ENCODE measurements at regions not wholly inside any gene's neighbourhood (a gene's known extent, or its start where the extent isn't known, plus 50 kb on each side); places are given as distances from the start of the nearest gene placed in this dataset.

DNA sequence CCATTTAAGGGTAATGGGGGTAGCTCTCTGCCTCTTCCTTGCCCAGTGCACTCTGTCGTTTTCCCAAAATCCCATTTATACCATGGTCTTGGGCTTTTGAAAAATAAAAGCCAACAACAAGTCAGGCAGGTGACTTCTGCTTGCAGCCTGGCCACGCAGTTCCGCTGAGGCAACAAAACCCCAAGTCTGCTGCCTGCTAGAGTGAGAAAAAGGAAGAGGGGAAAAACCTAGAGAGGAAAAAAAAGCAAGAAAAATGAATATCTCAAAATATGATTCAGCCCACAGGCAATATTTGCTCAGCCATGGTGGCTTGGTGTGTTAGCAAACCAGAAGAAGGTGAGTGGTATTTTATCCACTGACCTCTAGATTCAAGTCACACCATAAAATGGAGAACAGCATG, 148.2 kb upstream of the FSTL4 start:
- ATAC-seq (no peak), DNase-seq (ENCODE audit: missing footprints) (no peak)
- intact Hi-C loops (cut with DNase I): no loop called here

DNA sequence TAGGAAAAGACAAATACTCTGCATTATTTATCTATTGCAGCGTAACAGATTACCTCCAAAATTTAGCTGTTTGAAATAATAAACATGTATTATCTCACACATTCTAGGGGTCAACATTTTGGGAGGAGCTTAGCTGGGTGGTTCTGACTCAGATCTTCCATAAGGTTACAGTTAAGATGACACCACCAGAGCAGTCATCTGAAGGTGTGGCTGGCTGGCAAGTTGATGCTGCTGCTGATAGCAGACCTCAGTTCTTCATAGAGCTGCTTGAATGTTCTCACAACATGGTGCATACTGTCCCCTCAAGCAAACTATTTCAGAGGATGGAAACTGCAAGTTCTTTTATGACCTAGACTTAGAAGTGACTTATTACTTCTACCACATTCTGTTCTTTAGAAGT, 146.3 kb upstream of the FSTL4 start:
- intact Hi-C loops (cut with DNase I): loop anchor here (10.0 kb wide), 1 partner anchor 186 kb away; no protein-coding TSS in a partner anchor
- no peak for DNase-seq (ENCODE audit: missing footprints)

DNA sequence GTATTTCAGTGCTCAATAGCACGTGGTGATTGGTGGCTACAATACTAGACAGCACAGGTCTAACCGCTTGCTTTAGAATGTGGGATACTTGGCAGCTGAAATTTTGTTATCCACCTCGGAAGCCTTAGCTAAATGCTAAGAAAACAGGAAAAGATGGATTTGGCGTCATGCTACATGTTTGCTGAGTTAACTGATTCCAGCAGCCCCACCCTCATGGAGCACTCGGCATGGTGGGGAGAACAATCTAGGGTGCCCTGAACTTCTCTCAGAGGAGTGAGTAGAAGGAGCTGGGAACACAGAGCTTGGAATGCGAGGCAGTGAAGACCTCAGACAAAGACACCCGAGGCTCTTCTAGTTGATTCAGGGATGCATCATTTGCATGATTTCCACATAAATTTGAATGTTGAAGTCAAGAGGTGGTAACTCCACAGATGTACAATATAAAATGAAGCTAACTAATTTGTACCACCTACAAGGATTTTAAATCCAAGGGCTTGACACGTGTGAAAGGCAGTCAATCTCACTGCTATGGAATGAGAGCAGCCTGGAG, 145.1 kb upstream of the FSTL4 start:
- no peak for ATAC-seq
- intact Hi-C loops (cut with DNase I): loop anchor here (10.0 kb wide), 1 partner anchor 187 kb away; no protein-coding TSS in a partner anchor

More for the DNA sequence above, 146.3 kb upstream of the FSTL4 start:
- ATAC-seq: no peak

DNA sequence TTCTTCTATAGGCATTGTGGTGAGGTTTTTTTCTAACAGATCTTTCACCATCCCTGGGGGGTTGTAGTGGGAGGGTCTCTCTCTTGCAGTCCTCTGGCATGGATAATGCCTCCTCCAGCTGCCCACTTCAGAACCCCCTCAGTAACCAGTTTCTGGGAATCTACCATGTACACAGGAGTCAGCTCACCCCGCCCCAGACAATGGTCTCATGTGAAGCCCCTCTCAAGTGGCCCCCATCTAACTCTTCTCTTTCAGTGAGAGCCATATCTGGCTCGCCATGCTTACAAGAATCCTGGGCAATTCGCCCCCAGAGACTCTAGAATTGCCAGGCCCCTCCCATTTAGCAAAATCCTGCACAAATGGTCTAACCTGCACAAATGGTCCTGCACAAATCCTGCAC, 144.4 kb upstream of the FSTL4 start:
- intact Hi-C loops (cut with DNase I): loop anchor here (10.0 kb wide), 1 partner anchor 188 kb away; no protein-coding TSS in a partner anchor
- DNase-seq (ENCODE audit: missing footprints) (no peak), ATAC-seq (no peak)

More for the DNA sequence above, 145.1 kb upstream of the FSTL4 start:
- no peak for DNase-seq (ENCODE audit: missing footprints)

- intact Hi-C loops (cut with DNase I): loop anchor here (10.0 kb wide), 1 partner anchor 189 kb away; no protein-coding TSS in a partner anchor
- DNase-seq (ENCODE audit: missing footprints): no peak
- no peak for ATAC-seq
Measured at GRCh38 chr5:133756036-133756435, 143.7 kb upstream of the FSTL4 start.

DNA sequence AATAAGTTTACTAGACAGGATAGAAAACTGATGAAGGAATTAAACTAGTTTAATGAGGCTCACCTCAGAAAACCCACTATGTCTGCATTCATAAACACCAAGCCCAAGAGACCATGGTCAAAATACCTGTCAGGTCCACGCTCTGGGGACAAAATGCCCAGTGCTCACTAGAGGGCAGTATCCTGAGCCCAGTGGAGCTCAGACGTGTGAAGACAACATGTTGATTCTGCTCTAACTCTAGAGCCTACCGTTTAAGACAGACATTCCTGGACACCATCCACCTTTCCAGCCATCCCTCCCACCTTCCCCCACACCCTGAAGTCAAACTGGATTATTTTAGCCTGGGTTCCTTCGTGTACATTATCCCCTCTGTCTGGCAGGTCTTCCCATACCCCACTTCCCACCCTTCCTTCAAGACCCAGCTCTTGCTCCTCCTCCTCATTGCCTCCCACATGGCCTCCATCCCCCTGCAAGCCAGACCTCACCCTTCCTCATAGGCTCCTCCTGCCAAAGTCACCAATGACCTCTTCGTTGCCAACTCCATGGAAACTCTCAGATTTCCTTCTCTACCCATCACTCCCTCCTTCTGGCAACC, 142.3 kb upstream of the FSTL4 start:
- no peak for ATAC-seq
- intact Hi-C loops (cut with DNase I): loop anchor here (2.0 to 10.0 kb wide), 2 partner anchors 114 to 190 kb away; no protein-coding TSS in a partner anchor
- DNase-seq (ENCODE audit: missing footprints): no peak

GRCh38 chr5:133753856-133754255, 141.5 kb upstream of the FSTL4 start:
- DNase-seq (ENCODE audit: missing footprints) (no peak), ATAC-seq (no peak)
- intact Hi-C loops (cut with DNase I): loop anchor here (2.0 to 10.0 kb wide), 2 partner anchors 115 to 191 kb away; no protein-coding TSS in a partner anchor

DNA sequence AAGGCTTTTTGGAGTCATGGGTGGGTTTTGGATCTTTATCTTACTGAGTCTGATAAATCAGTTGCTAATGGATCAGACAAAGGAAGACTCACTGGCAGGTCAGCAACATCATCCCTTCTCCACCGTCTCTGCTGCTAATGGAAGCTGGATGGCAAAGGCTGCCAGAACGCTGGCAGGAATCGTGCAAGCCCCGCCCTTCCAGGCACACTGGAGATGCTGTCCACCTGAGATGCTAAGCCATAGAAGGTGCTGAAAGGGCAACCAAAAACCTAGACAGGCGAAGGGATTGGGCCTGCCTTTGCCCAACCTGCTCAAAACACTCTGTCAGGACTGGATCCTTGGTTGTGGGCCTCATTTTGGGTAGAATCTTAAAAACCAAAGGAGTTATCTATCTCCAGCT, 139.5 kb upstream of the FSTL4 start:
- ATAC-seq (no peak), DNase-seq (ENCODE audit: missing footprints) (no peak)
- intact Hi-C loops (cut with DNase I): loop anchor here (10.0 kb wide), 1 partner anchor 193 kb away; no protein-coding TSS in a partner anchor

- DNase-seq (ENCODE audit: missing footprints): no peak
- no peak for ATAC-seq
- intact Hi-C loops (cut with DNase I): loop anchor here (10.0 kb wide), 1 partner anchor 193 kb away; no protein-coding TSS in a partner anchor
Measured at GRCh38 chr5:133751421-133751820, 139.1 kb upstream of the FSTL4 start.

- ATAC-seq (no peak), DNase-seq (ENCODE audit: missing footprints) (no peak)
- intact Hi-C loops (cut with DNase I): loop anchor here (10.0 kb wide), 1 partner anchor 194 kb away; no protein-coding TSS in a partner anchor
Measured at GRCh38 chr5:133750856-133751255, 138.5 kb upstream of the FSTL4 start.

DNA sequence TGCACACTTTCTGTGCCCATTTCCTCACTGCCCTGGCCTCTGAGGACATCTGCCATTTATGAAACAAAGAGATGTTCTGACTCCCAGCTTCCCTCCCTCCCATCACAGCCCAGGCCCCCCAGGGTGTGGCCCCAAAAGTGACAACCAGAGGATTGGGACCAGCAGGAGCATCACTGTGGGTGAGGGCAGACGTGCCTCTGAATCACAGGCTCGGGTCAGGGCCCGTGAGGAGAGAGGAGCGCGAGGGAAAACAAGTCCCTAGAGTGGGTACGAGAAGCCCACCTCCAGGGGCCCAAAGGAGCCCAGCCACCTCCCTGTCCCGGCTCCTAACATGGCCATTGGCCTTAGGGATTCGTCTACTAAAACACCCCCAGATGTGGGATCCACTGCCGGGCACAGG, 138.0 kb upstream of the FSTL4 start:
- ATAC-seq: no peak
- intact Hi-C loops (cut with DNase I): loop anchor here (10.0 kb wide), 1 partner anchor 194 kb away; no protein-coding TSS in a partner anchor

GRCh38 chr5:133749331-133749985, 137.1 kb upstream of the FSTL4 start:
- intact Hi-C loops (cut with DNase I): no loop called here
- DNase-seq (ENCODE audit: missing footprints): no peak
- no peak for ATAC-seq

More for the DNA sequence above, 138.0 kb upstream of the FSTL4 start:
- no peak for DNase-seq (ENCODE audit: missing footprints)

GRCh38 chr5:133746834-133747233, 134.5 kb upstream of the FSTL4 start:
- intact Hi-C loops (cut with DNase I): no loop called here
- ATAC-seq (no peak), DNase-seq (ENCODE audit: missing footprints) (no peak)

DNA sequence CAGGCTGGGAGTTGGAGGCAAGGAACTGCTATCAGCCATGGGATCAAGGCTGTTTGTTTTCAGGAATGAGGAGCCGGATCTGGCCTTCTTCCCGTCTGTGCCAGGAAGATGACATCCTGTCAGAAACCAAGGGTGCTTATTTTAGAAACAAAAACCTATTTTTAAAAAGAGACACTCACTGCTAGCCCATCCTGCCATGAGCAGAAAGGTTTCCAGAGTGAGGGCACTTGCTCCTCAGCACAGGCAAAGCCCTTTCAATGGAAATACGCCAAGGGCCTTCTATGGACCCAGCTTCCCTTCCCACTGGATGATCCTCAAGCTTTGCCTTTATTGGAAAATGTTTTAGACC, 132.6 kb upstream of the FSTL4 start:
- intact Hi-C loops (cut with DNase I): no loop called here
- DNase-seq (ENCODE audit: missing footprints) (no peak), ATAC-seq (no peak)

- DNase-seq (ENCODE audit: missing footprints): no peak
- intact Hi-C loops (cut with DNase I): no loop called here
Measured at GRCh38 chr5:133744051-133744959, 132.0 kb upstream of the FSTL4 start.

DNA sequence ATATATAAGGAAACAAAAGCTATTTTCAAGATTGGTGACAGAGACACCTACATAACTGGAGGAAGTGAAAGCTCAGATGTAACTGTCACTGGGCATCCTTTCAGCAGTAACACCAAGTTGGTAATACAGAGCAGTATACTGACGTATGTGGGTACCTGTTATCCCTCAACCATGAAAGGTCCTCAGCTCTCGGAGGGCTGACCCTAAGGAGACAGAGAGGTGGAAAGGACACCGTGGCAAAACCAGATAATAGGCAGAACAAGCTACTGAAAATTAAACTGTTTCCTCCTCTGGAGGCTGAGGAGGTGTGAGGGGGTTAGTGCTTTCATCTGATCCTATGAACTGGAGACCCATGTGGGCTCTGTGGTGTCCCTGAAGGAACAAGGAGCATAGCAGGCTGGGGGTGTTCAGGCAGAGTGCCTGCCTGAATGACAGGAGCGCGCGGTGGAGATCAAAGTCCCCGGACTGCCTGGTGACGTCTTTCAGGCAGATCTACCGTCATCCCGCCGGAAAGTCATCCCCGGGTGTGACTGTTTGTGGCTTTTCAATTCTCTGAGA, 130.2 kb upstream of the FSTL4 start:
- ATAC-seq (no peak), DNase-seq (ENCODE audit: missing footprints) (no peak)
- intact Hi-C loops (cut with DNase I): no loop called here

More at GRCh38 chr5:133744051-133744959, 132.0 kb upstream of the FSTL4 start:
- no peak for ATAC-seq

- ATAC-seq (no peak), DNase-seq (ENCODE audit: missing footprints) (no peak)
- intact Hi-C loops (cut with DNase I): no loop called here
Measured at GRCh38 chr5:133741818-133742355, 129.5 kb upstream of the FSTL4 start.

- no peak for ATAC-seq
- no peak for DNase-seq (ENCODE audit: missing footprints)
- intact Hi-C loops (cut with DNase I): no loop called here
Measured at GRCh38 chr5:133741396-133741795, 129.1 kb upstream of the FSTL4 start.

Data from Right ventricle myocardium inferior (tissue), 1 donor.